HCT116 (cell line): ENCODE measurements at regions not wholly inside any gene's neighbourhood (a gene's known extent, or its start where the extent isn't known, plus 50 kb on each side); places are given as distances from the start of the nearest gene placed in this dataset.

Experiments
- ATAC-seq: fragments of 200-7000 bp; cut with Tn5 transposase; 2 replicates; pipeline ENCODE4 v1.9.1; 2020; ENCODE audit warnings: mild to moderate bottlenecking, moderate library complexity
- BruUV-seq: library from RNA; stranded (reverse); fragments of 400-500 nt; replicated peaks from 2 replicates; lab custom pipeline; 2021; lab: Mats Ljungman, UMichigan
- CTCF ChIA-PET: fragments of 300-600 bp; sonication (Branson Sonifier 250); formaldehyde crosslinking; loops from one replicate; lab custom pipeline; 2021; ENCODE audit warnings: antibody characterized with exemption; lab: Charles Lee
- POLR2A ChIA-PET: fragments of 300-600, 350-600 bp; sonication (Branson Sonifier 250); formaldehyde crosslinking; loops from one replicate; lab custom pipeline; 2021; ENCODE audit warnings: antibody characterized with exemption; lab: Charles Lee
- RAD21 ChIA-PET, 2 experiments: fragments of 300-600 bp; sonication (Branson Sonifier 250); formaldehyde crosslinking; loops; one replicate each; lab custom pipeline; 2023; ENCODE audit warnings: low total read pairs in 2 of 2; ENCODE audit not compliant: uncharacterized antibody in 2 of 2, unreplicated experiment in 2 of 2, low non-redundant PET in 1 of 2; lab: Charles Lee
- DNase-seq: peaks from one replicate; pipeline ENCODE4 v3.0.0-alpha.2; 2010; ENCODE audit warnings: low read depth, low spot score
- H2AFZ ChIP-seq: fragments of 200-600 bp; shearing (Covaris generic), sonication (generic); 2 replicates; pipeline ENCODE4 v1.6.1; 2017; ENCODE audit warnings: low read depth, mixed run types, mixed read lengths, antibody characterized with exemption, low read length; ENCODE audit not compliant: poor library complexity, severe bottlenecking
- H3K27ac ChIP-seq: 2 replicates; pipeline ENCODE4 v1.5.1; 2012; ENCODE audit warnings: low read depth, low read length
- H3K27me3 ChIP-seq: fragments of 200-600 bp; sonication (generic); 2 replicates; pipeline ENCODE4 v1.6.1; 2016; ENCODE audit warnings: mixed run types, low read length, mixed read lengths; ENCODE audit not compliant: insufficient read depth
- H3K36me3 ChIP-seq, 2 experiments: fragments of 200-500 bp in 1 of 2; fragments of 200-600 bp in 1 of 2; sonication (Bioruptor generic) in 1 of 2; sonication (generic) in 1 of 2; 2 replicates each; pipeline versions ENCODE4 v1.5.1 to v1.6.1; 2014 to 2016; ENCODE audit warnings: low read length in 2 of 2, inconsistent platforms in 1 of 2, mixed read lengths in 1 of 2, mixed run types in 1 of 2; ENCODE audit not compliant: insufficient read depth in 2 of 2, control insufficient read depth in 1 of 2
- H3K4me1 ChIP-seq, 2 experiments: fragments of 200-600 bp in 1 of 2; sonication (generic) in 1 of 2; 2 replicates each; pipeline versions ENCODE4 v1.5.1 to v1.6.1; 2012 to 2017; ENCODE audit warnings: low read length in 2 of 2, inconsistent platforms in 1 of 2, mild to moderate bottlenecking in 1 of 2, mixed read lengths in 1 of 2, mixed run types in 1 of 2, moderate library complexity in 1 of 2; ENCODE audit not compliant: insufficient read depth in 2 of 2, control insufficient read depth in 1 of 2
- H3K4me2 ChIP-seq: fragments of 200-600 bp; sonication (generic); 2 replicates; pipeline ENCODE4 v1.6.1; 2017; ENCODE audit warnings: mixed run types, low read length, mixed read lengths
- H3K4me3 ChIP-seq, 2 experiments: fragments of 200-600 bp in 1 of 2; sonication (generic) in 1 of 2; replicated peaks in 1 of 2; 2 replicates each; pipeline ENCODE4 v1.5.1; 2011 to 2016; ENCODE audit warnings: low read length in 2 of 2, control low read depth in 1 of 2, low read depth in 1 of 2, mild to moderate bottlenecking in 1 of 2, mixed read lengths in 1 of 2, mixed run types in 1 of 2
- H3K79me2 ChIP-seq: fragments of 200-600 bp; sonication (generic); 2 replicates; pipeline ENCODE4 v1.6.1; 2017; ENCODE audit warnings: mild to moderate bottlenecking, mixed run types, low read length, moderate library complexity, mixed read lengths; ENCODE audit not compliant: insufficient read depth
- H3K9ac ChIP-seq: fragments of 200-600 bp; sonication (generic); 2 replicates; pipeline ENCODE4 v1.6.1; 2016; ENCODE audit warnings: low read length, mixed read lengths
- H3K9me2 ChIP-seq: fragments of 200-600 bp; sonication (generic), shearing (Covaris generic); 2 replicates; pipeline ENCODE4 v1.6.1; 2017; ENCODE audit warnings: mixed run types, mild to moderate bottlenecking, moderate library complexity; ENCODE audit not compliant: insufficient read depth
- H3K9me3 ChIP-seq, 2 experiments: fragments of 200-500 bp in 1 of 2; fragments of 200-600 bp in 1 of 2; sonication (Bioruptor generic) in 1 of 2; sonication (generic) in 1 of 2; 2 replicates each; pipeline ENCODE4 v1.6.1; 2014 to 2017; ENCODE audit warnings: low read length in 2 of 2, mixed read lengths in 2 of 2, inconsistent platforms in 1 of 2, low read depth in 1 of 2, mild to moderate bottlenecking in 1 of 2, mixed run types in 1 of 2, moderate library complexity in 1 of 2; ENCODE audit not compliant: control insufficient read depth in 1 of 2, insufficient read depth in 1 of 2
- H4K20me1 ChIP-seq: fragments of 200-600 bp; sonication (generic), shearing (Covaris generic); 2 replicates; pipeline ENCODE4 v1.6.1; 2017; ENCODE audit warnings: mixed run types, mild to moderate bottlenecking, moderate library complexity; ENCODE audit not compliant: insufficient read depth
- ATF3 ChIP-seq: IDR thresholded peaks from 2 replicates; pipeline ENCODE4 v1.6.1; 2012
- CEBPB ChIP-seq: IDR thresholded peaks from 2 replicates; pipeline ENCODE4 v1.6.1; 2012; ENCODE audit warnings: low read depth
- CTCF ChIP-seq, 3 experiments: fragments of 200-600 bp in 1 of 3; sonication (generic) in 1 of 3; IDR thresholded peaks in 2 of 3; conservative IDR thresholded peaks in 1 of 3; 2 replicates each; pipeline ENCODE4 v1.5.1; 2012 to 2017; ENCODE audit warnings: low read depth in 2 of 3, low read length in 2 of 3, antibody characterized with exemption in 1 of 3, borderline replicate concordance in 1 of 3, control low read depth in 1 of 3, mild to moderate bottlenecking in 1 of 3, mixed read lengths in 1 of 3, mixed run types in 1 of 3, moderate library complexity in 1 of 3; ENCODE audit not compliant: insufficient read depth in 1 of 3
- ELF1 ChIP-seq: IDR thresholded peaks from 2 replicates; pipeline ENCODE4 v1.6.1; 2012; ENCODE audit warnings: low read depth, borderline replicate concordance
- EZH2phosphoT487 ChIP-seq: fragments of 200-600 bp; IDR thresholded peaks from 2 replicates; pipeline ENCODE4 v1.6.1; 2018; ENCODE audit warnings: antibody characterized with exemption, borderline replicate concordance
- MAX ChIP-seq: IDR thresholded peaks from 2 replicates; pipeline ENCODE4 v1.6.1; 2012
- POLR2A ChIP-seq: IDR thresholded peaks from 2 replicates; pipeline ENCODE4 v1.7.0; 2011; ENCODE audit warnings: borderline replicate concordance; ENCODE audit not compliant: insufficient read depth, insufficient read length; ENCODE audit errors: extremely low read depth
- SP1 ChIP-seq: IDR thresholded peaks from 2 replicates; pipeline ENCODE4 v1.6.1; 2012; ENCODE audit warnings: low read depth
- ZNF274 ChIP-seq: fragments of 200-500 bp; sonication (Bioruptor generic); IDR thresholded peaks from 2 replicates; pipeline ENCODE4 v1.6.1; 2014; ENCODE audit warnings: mild to moderate bottlenecking, low read depth, low read length, inconsistent platforms
- intact Hi-C: fragments of 100-400 bp; cut with micrococcal nuclease; formaldehyde crosslinking; loops from 2 replicates; pipeline ENCODE4 v1.10.0; 2022

- Histone ChIP-seq H3K27me3 (no peaks in the 10 kb centered on the region), H3K79me2 (no peaks in the 10 kb centered on the region), H3K9me3 (no peaks in the 10 kb centered on the region), H3K4me1 (peaks cover 0 to 14% of the 10 kb centered on the region in 2 experiments; a peak in 2 of 4 replicates), H3K9me2 (no peaks in the 10 kb centered on the region), H3K4me3 (no peak overlapping the region), H3K36me3 (no peaks in the 10 kb centered on the region), H3K9ac (no peak overlapping the region), H2AFZ (no peak overlapping the region), H3K4me2 (no peak overlapping the region), H3K27ac (no peak overlapping the region), H4K20me1 (no peaks in the 10 kb centered on the region)
- ChIA-PET POLR2A (no interaction called here), RAD21 (no interaction called here), CTCF (no interaction called here)
- TF ChIP-seq EZH2phosphoT487 (no peak), MAX (no peak), CTCF (IDR thresholded peaks at IDR 0.05 in 2 of 3, conservative IDR thresholded peaks at IDR 0.05 in 1 of 3; ENCODE audit: borderline replicate concordance in 1 of 3, insufficient read depth in 1 of 3, low read depth in 2 of 3, low read length in 2 of 3) (no peak), CEBPB (no peak), ATF3 (no peak), SP1 (no peak), ELF1 (no peak), ZNF274 (no peak), POLR2A (no peak)
- intact Hi-C loops: no loop called here
- no TSS peak for BruUV-seq
- ATAC-seq (no peak), DNase-seq (no peak)
Measured at GRCh38 chr6:139706912-139707311, 332.5 kb upstream of the CITED2 start.
